Body of pancreas (tissue), 4 donors: ENCODE measurements at regions not wholly inside any gene's neighbourhood (a gene's known extent, or its start where the extent isn't known, plus 50 kb on each side); places are given as distances from the start of the nearest gene placed in this dataset.

Experiments used
- CTCF ChIP-seq, 7 experiments: fragments of 450-650 bp in 4 of 7; fragments of 200-600 bp in 3 of 7; sonication (generic) in 3 of 7; IDR thresholded peaks; one replicate each; pipeline ENCODE4 v1.5.1; 2016 to 2019; ENCODE audit warnings: antibody characterized with exemption in 7 of 7
- POLR2A ChIP-seq, 3 donors: fragments of 450-650 bp; IDR thresholded peaks; one replicate each; pipeline ENCODE4 v1.6.1; 2016; ENCODE audit warnings: antibody characterized with exemption in 3 of 3, mild to moderate bottlenecking in 2 of 3

GRCh38 chr3:157805538-157805937 is 300.7 kb downstream of the SHOX2 start:
- TF ChIP-seq CTCF (IDR thresholded peaks at IDR 0.05) (no peak), POLR2A (IDR thresholded peaks at IDR 0.05) (no peak)
